ENCODE measurements at regions not wholly inside any gene's neighbourhood (a gene's known extent, or its start where the extent isn't known, plus 50 kb on each side); places are given as distances from the start of the nearest gene placed in this dataset.

- Histone ChIP-seq H3K27ac (no peak overlapping the region), H3K9me3 (no peaks in the 10 kb centered on the region), H3K27me3 (no peaks in the 10 kb centered on the region), H3K36me3 (no peaks in the 10 kb centered on the region), H3K4me3 (no peak overlapping the region), H3K4me1 (no peaks in the 10 kb centered on the region)
- no peak for DNase-seq
- intact Hi-C loops (cut with DNase I) = no loop called here
- TF ChIP-seq, protein P1, sequence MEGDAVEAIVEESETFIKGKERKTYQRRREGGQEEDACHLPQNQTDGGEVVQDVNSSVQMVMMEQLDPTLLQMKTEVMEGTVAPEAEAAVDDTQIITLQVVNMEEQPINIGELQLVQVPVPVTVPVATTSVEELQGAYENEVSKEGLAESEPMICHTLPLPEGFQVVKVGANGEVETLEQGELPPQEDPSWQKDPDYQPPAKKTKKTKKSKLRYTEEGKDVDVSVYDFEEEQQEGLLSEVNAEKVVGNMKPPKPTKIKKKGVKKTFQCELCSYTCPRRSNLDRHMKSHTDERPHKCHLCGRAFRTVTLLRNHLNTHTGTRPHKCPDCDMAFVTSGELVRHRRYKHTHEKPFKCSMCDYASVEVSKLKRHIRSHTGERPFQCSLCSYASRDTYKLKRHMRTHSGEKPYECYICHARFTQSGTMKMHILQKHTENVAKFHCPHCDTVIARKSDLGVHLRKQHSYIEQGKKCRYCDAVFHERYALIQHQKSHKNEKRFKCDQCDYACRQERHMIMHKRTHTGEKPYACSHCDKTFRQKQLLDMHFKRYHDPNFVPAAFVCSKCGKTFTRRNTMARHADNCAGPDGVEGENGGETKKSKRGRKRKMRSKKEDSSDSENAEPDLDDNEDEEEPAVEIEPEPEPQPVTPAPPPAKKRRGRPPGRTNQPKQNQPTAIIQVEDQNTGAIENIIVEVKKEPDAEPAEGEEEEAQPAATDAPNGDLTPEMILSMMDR (IDR thresholded peaks at IDR 0.05) = no peak
- TF ChIP-seq POLR2A (IDR thresholded peaks at IDR 0.05) = no peak
These were observed 99.9 kb upstream of the GRIA1 start for GRCh38 chr5:153390569-153390968.

- WGBS, 2 donors = 36 to 63% methylated on average over 2 of the region's 2 CpGs
These were observed 90.9 kb upstream of the GRIA1 start for GRCh38 chr5:153399595-153399994.

GRCh38 chr5:153400931-153401330, 89.5 kb upstream of the GRIA1 start:
- Histone ChIP-seq H3K27ac (no peak overlapping the region), H3K36me3 (no peaks in the 10 kb centered on the region), H3K9me3 (no peaks in the 10 kb centered on the region), H3K4me3 (no peak overlapping the region), H3K4me1 (no peaks in the 10 kb centered on the region), H3K27me3 (no peaks in the 10 kb centered on the region)
- WGBS, 2 donors = 65 to 72% methylated on average over 2 of the region's 2 CpGs
- TF ChIP-seq, protein P1 (IDR thresholded peaks at IDR 0.05) = no peak
- no peak for TF ChIP-seq POLR2A (IDR thresholded peaks at IDR 0.05)
- intact Hi-C loops (cut with DNase I) = no loop called here
- DNase-seq = no peak

More at GRCh38 chr5:153399595-153399994, 90.9 kb upstream of the GRIA1 start:
- Histone ChIP-seq H3K4me3 (no peak overlapping the region), H3K36me3 (no peaks in the 10 kb centered on the region), H3K27ac (no peak overlapping the region), H3K4me1 (no peaks in the 10 kb centered on the region), H3K27me3 (no peaks in the 10 kb centered on the region), H3K9me3 (no peaks in the 10 kb centered on the region)
- TF ChIP-seq, protein P1 (IDR thresholded peaks at IDR 0.05) = no peak
- no peak for TF ChIP-seq POLR2A (IDR thresholded peaks at IDR 0.05)
- intact Hi-C loops (cut with DNase I) = no loop called here
- no peak for DNase-seq

DNA sequence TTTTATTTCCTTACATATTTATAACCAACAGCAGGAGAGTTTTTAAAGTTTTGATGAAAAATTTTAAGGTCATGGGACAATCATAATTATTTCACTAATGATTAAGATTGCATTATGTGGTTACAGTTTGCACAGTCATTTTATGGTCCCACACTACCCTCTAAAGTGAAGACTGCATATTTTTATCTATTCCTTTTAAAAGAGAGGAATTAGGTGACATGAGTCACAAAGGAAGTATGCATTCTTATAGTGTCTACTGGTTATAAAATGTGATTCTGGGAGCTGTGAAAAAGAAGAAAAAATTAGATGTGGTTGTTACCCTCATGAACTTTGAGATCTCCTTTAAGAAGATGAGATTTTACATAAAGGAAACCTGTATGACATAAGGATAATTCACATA, 87.9 kb upstream of the GRIA1 start:
- no peaks in the 10 kb centered on the region for H3K36me3 ChIP-seq
- intact Hi-C loops (cut with DNase I) = no loop called here
- H3K4me3 ChIP-seq = no peak overlapping the region
- no peaks in the 10 kb centered on the region for H3K4me1 ChIP-seq
- no peak overlapping the region for H3K27ac ChIP-seq
- TF ChIP-seq POLR2A (IDR thresholded peaks at IDR 0.05) = no peak
- TF ChIP-seq, protein P1 (IDR thresholded peaks at IDR 0.05) = no peak
- no peaks in the 10 kb centered on the region for H3K9me3 ChIP-seq
- DNase-seq = no peak
- H3K27me3 ChIP-seq = no peaks in the 10 kb centered on the region

DNA sequence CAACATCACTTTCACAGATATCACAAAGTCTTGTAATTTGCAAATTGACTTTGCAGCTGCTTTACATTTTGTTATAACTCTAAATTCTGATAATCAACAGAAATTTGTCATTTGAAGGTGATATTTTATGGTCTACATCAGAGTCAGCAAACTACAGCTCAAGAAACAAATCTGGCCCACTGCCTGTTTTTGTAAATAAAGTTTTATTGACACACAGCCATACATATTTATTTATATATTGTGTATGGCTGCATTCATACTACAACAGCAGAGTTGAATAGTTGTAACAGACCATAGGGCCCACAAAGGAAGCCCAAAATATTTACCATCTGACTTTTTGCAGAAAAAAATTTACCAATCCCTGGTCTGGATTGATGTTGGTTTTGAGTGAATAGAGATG, 87.0 kb upstream of the GRIA1 start:
- H3K27ac ChIP-seq = no peak overlapping the region
- no peak for TF ChIP-seq POLR2A (IDR thresholded peaks at IDR 0.05)
- TF ChIP-seq, protein P1 (IDR thresholded peaks at IDR 0.05) = no peak
- H3K9me3 ChIP-seq = no peaks in the 10 kb centered on the region
- no peaks in the 10 kb centered on the region for H3K36me3 ChIP-seq
- intact Hi-C loops (cut with DNase I) = no loop called here
- H3K4me3 ChIP-seq = no peak overlapping the region
- no peaks in the 10 kb centered on the region for H3K4me1 ChIP-seq
- H3K27me3 ChIP-seq = no peaks in the 10 kb centered on the region
- DNase-seq = no peak
